HepG2 (cell line): ENCODE measurements at regions not wholly inside any gene's neighbourhood (a gene's known extent, or its start where the extent isn't known, plus 50 kb on each side); places are given as distances from the start of the nearest gene placed in this dataset.
A peak's percentile ranks its signal among the peaks of the same experiment; 100 is the strongest.

Experiments used
- ARNTL ChIP-seq: sonication (generic); formaldehyde crosslinking; IDR thresholded peaks from 2 replicates; pipeline ENCODE4 v1.4.0; 2020; ENCODE audit warnings: mild to moderate bottlenecking, missing genetic modification reagents
- HIVEP1 ChIP-seq: sonication (generic); formaldehyde crosslinking; IDR thresholded peaks from 2 replicates; pipeline ENCODE4 v1.4.0; 2020; ENCODE audit warnings: mild to moderate bottlenecking, missing genetic modification reagents
- JDP2 ChIP-seq: sonication (generic); formaldehyde crosslinking; IDR thresholded peaks from 2 replicates; pipeline ENCODE4 v1.8.1; 2022; ENCODE audit warnings: missing genetic modification reagents, borderline replicate concordance
- KLF16 ChIP-seq, 2 experiments: sonication (generic) in 1 of 2; formaldehyde crosslinking in 1 of 2; IDR thresholded peaks; 2 replicates each; pipeline versions ENCODE4 v1.6.1 to v1.8.0; 2016 to 2023; ENCODE audit warnings: missing genetic modification reagents in 2 of 2, missing compliant biosample characterization in 1 of 2
- KLF6 ChIP-seq: IDR thresholded peaks from 2 replicates; pipeline ENCODE4 v1.8.0; 2016; ENCODE audit warnings: missing biosample characterization, missing genetic modification reagents
- MTA1 ChIP-seq: sonication (generic); formaldehyde crosslinking; IDR thresholded peaks from 2 replicates; pipeline ENCODE4 v1.4.0; 2020; ENCODE audit warnings: missing genetic modification reagents, mild to moderate bottlenecking, borderline replicate concordance
- PREB ChIP-seq: sonication (generic); formaldehyde crosslinking; IDR thresholded peaks from 2 replicates; pipeline ENCODE4 v1.4.0; 2020; ENCODE audit warnings: missing genetic modification reagents
- RERE ChIP-seq: IDR thresholded peaks from 2 replicates; pipeline ENCODE4 v1.6.1; 2016; ENCODE audit warnings: low read depth, missing genetic modification reagents, missing compliant biosample characterization
- SIX1 ChIP-seq: sonication (generic); formaldehyde crosslinking; IDR thresholded peaks from 2 replicates; pipeline ENCODE4 v1.4.0; 2020; ENCODE audit warnings: missing genetic modification reagents, borderline replicate concordance
- TEAD3 ChIP-seq: optimal IDR thresholded peaks from 2 replicates; pipeline ENCODE3; 2016; ENCODE audit warnings: borderline replicate concordance
- TEF ChIP-seq: sonication (generic); formaldehyde crosslinking; IDR thresholded peaks from 2 replicates; pipeline ENCODE4 v1.5.0; 2020; ENCODE audit warnings: missing genetic modification reagents
- TFAP4 ChIP-seq: sonication (generic); IDR thresholded peaks from 2 replicates; pipeline ENCODE4 v1.6.1; 2016; ENCODE audit warnings: low read depth, borderline replicate concordance
- THAP8 ChIP-seq: sonication (generic); formaldehyde crosslinking; IDR thresholded peaks from 2 replicates; pipeline ENCODE4 v1.5.1; 2020; ENCODE audit warnings: missing genetic modification reagents, mild to moderate bottlenecking, borderline replicate concordance
- ZBTB33 ChIP-seq: sonication (generic); formaldehyde crosslinking; IDR thresholded peaks from 2 replicates; pipeline ENCODE4 v1.4.0; 2020; ENCODE audit warnings: missing genetic modification reagents
- ZNF430 ChIP-seq: sonication (generic); formaldehyde crosslinking; IDR thresholded peaks from 2 replicates; pipeline ENCODE4 v1.9.0; 2021; ENCODE audit warnings: mild to moderate bottlenecking, missing genetic modification reagents
- ZNF781 ChIP-seq: sonication (generic); formaldehyde crosslinking; IDR thresholded peaks from 2 replicates; pipeline ENCODE4 v1.5.1; 2020; ENCODE audit warnings: borderline replicate concordance, mild to moderate bottlenecking, missing genetic modification reagents; ENCODE audit errors: not compliant biosample characterization

GRCh38 chr3:67296039-67296892 lies 298.2 kb downstream of the KBTBD8 start (continued):
- TF ChIP-seq RERE (CRISPR knock-in tag), result peak; percentile 87
- TF ChIP-seq ZNF430 (CRISPR knock-in tag), result peak; percentile 69; the same call in 1 of the 2 replicates
- TF ChIP-seq KLF16 (CRISPR knock-in tag; IDR thresholded peaks at IDR 0.05), result peak in 1 of 2 experiments; percentile 66; a peak in 1 of 4 replicates
- TF ChIP-seq HIVEP1, result no peak
- TF ChIP-seq JDP2 (CRISPR knock-in tag), result no peak
- peak; percentile 63; the same call in 1 of the 2 replicates for TF ChIP-seq TEF (CRISPR knock-in tag)
- TF ChIP-seq KLF6 (CRISPR knock-in tag), result peak; percentile 76; the same call in 1 of the 2 replicates
- no peak for TF ChIP-seq PREB
- peak; percentile 24; the same call in 1 of the 2 replicates for TF ChIP-seq ARNTL (CRISPR knock-in tag)
- TF ChIP-seq TEAD3 (CRISPR knock-in tag), result peak; percentile 98
- peak; percentile 23; the same call in 1 of the 2 replicates for TF ChIP-seq TFAP4
- peak; percentile 80 for TF ChIP-seq ZBTB33
- TF ChIP-seq ZNF781 (CRISPR knock-in tag), result no peak
- no peak for TF ChIP-seq THAP8 (CRISPR knock-in tag)
- peak; percentile 70; the same call in 1 of the 2 replicates for TF ChIP-seq SIX1
- peak; percentile 23; the same call in 1 of the 2 replicates for TF ChIP-seq MTA1 (CRISPR knock-in tag)
